ENCODE measurements at regions not wholly inside any gene's neighbourhood (a gene's known extent, or its start where the extent isn't known, plus 50 kb on each side); places are given as distances from the start of the nearest gene placed in this dataset.

GRCh38 chr5:6161257-6161656 lies 217.1 kb downstream of the MED10 start:
- no peak for DNase-seq

GRCh38 chr5:6159832-6160430 lies 218.4 kb downstream of the MED10 start:
- no peak for DNase-seq

- DNase-seq = no peak
These were observed 219.1 kb downstream of the MED10 start for GRCh38 chr5:6158974-6159831.

GRCh38 chr5:6154216-6154615 lies 224.1 kb downstream of the MED10 start:
- DNase-seq = no peak

- no peak for DNase-seq
These were observed 232.1 kb downstream of the MED10 start for GRCh38 chr5:6146271-6146670.

GRCh38 chr5:6145616-6146237 lies 232.6 kb downstream of the MED10 start:
- no peak for DNase-seq

GRCh38 chr5:6143523-6143922 lies 234.8 kb downstream of the MED10 start:
- no peak for DNase-seq

- DNase-seq = no peak
These were observed 236.0 kb downstream of the MED10 start for GRCh38 chr5:6142353-6142752.

- no peak for DNase-seq
These were observed 238.1 kb downstream of the MED10 start for GRCh38 chr5:6140219-6140618.

- DNase-seq = no peak
These were observed 242.4 kb downstream of the MED10 start for GRCh38 chr5:6135977-6136376.

GRCh38 chr5:6134281-6134680 lies 244.1 kb downstream of the MED10 start:
- no peak for DNase-seq

GRCh38 chr5:6125781-6126180 lies 252.6 kb downstream of the MED10 start:
- DNase-seq = no peak

GRCh38 chr5:6118691-6119090 lies 259.7 kb downstream of the MED10 start:
- DNase-seq = no peak

- DNase-seq = no peak
These were observed 261.1 kb downstream of the MED10 start for GRCh38 chr5:6117212-6117611.

GRCh38 chr5:6115852-6116251 lies 262.5 kb downstream of the MED10 start:
- DNase-seq = no peak

GRCh38 chr5:6112538-6112937 lies 265.8 kb downstream of the MED10 start:
- no peak for DNase-seq

GRCh38 chr5:6112125-6112524 lies 266.2 kb downstream of the MED10 start:
- no peak for DNase-seq

- no peak for DNase-seq
These were observed 267.2 kb downstream of the MED10 start for GRCh38 chr5:6111131-6111530.

GRCh38 chr5:6110441-6111005 lies 267.8 kb downstream of the MED10 start:
- no peak for DNase-seq

GRCh38 chr5:6108981-6109825 lies 269.1 kb downstream of the MED10 start:
- DNase-seq = no peak

- DNase-seq = no peak
These were observed 269.9 kb downstream of the MED10 start for GRCh38 chr5:6108540-6108848.

- no peak for DNase-seq
These were observed 270.4 kb downstream of the MED10 start for GRCh38 chr5:6107675-6108539.

Data from NCI-H1694 treated with DMSO at 0.1 percent for 48 hours (cell line).